ELF-1 (cell line): ENCODE measurements at regions not wholly inside any gene's neighbourhood (a gene's known extent, or its start where the extent isn't known, plus 50 kb on each side); places are given as distances from the start of the nearest gene placed in this dataset.
"Not testable (repeated sequence)": the region's sequence is repeated elsewhere in the genome, so short reads cannot be mapped to it uniquely, and the experiment has no call there.

ENCODE experiments used
- DNase-seq: peaks from one replicate; pipeline ENCODE4 v3.0.0-alpha.2; 2016; ENCODE audit warnings: low read depth, low spot score

- no peak for DNase-seq
Observed at GRCh38 chr20:5393218-5393870, 76.6 kb upstream of the PROKR2 start.

GRCh38 chr20:5390720-5391119, 74.0 kb upstream of the PROKR2 start:
- DNase-seq = no peak

GRCh38 chr20:5386846-5387245, 70.1 kb upstream of the PROKR2 start:
- not testable (repeated sequence) for DNase-seq

- not testable (repeated sequence) for DNase-seq
Observed at GRCh38 chr20:5381527-5381926, 64.8 kb upstream of the PROKR2 start.

- no peak for DNase-seq
Observed at GRCh38 chr20:5377484-5377883, 60.7 kb upstream of the PROKR2 start.

- DNase-seq = no peak
Observed at GRCh38 chr20:5376228-5376627, 59.5 kb upstream of the PROKR2 start.

- DNase-seq = no peak
Observed at GRCh38 chr20:5374171-5374570, 57.4 kb upstream of the PROKR2 start.

GRCh38 chr20:5372371-5372770, 55.6 kb upstream of the PROKR2 start:
- no peak for DNase-seq

GRCh38 chr20:5369629-5370028, 52.9 kb upstream of the PROKR2 start:
- no peak for DNase-seq
